GM12865 (cell line): ENCODE measurements at regions not wholly inside any gene's neighbourhood (a gene's known extent, or its start where the extent isn't known, plus 50 kb on each side); places are given as distances from the start of the nearest gene placed in this dataset.

Experiments
- DNase-seq: peaks from one replicate; pipeline ENCODE4 v3.0.0; 2010; ENCODE audit warnings: low read depth
- H3K4me3 ChIP-seq: 2 replicates; pipeline ENCODE4 v1.5.1; 2011; ENCODE audit warnings: mild to moderate bottlenecking, low read depth, low read length, control low read depth
- CTCF ChIP-seq: IDR thresholded peaks from 2 replicates; pipeline ENCODE4 v1.5.1; 2011; ENCODE audit warnings: low read length, control low read depth, low read depth, inconsistent platforms; ENCODE audit not compliant: insufficient read depth; ENCODE audit errors: missing control alignments

- H3K4me3 ChIP-seq: no peak overlapping the region
- no peak for TF ChIP-seq CTCF
- DNase-seq: no peak
Observed at GRCh38 chr13:103273825-103274224, 207.6 kb upstream of the SLC10A2 start.

GRCh38 chr13:103272770-103273169, 206.6 kb upstream of the SLC10A2 start:
- no peak overlapping the region for H3K4me3 ChIP-seq
- no peak for DNase-seq
- TF ChIP-seq CTCF: no peak

- no peak for TF ChIP-seq CTCF
Observed at GRCh38 chr13:103263448-103263847, 197.2 kb upstream of the SLC10A2 start.

GRCh38 chr13:103255587-103256301, 189.5 kb upstream of the SLC10A2 start:
- DNase-seq: no peak
- no peak overlapping the region for H3K4me3 ChIP-seq
- no peak for TF ChIP-seq CTCF

More at GRCh38 chr13:103263448-103263847, 197.2 kb upstream of the SLC10A2 start:
- no peak for DNase-seq
- H3K4me3 ChIP-seq: no peak overlapping the region

- H3K4me3 ChIP-seq: no peak overlapping the region
- TF ChIP-seq CTCF: no peak
- no peak for DNase-seq
Observed at GRCh38 chr13:103250071-103250470, 183.9 kb upstream of the SLC10A2 start.

- no peak for TF ChIP-seq CTCF
- no peak overlapping the region for H3K4me3 ChIP-seq
- DNase-seq: no peak
Observed at GRCh38 chr13:103246581-103247200, 180.5 kb upstream of the SLC10A2 start.

- DNase-seq: no peak
- no peak for TF ChIP-seq CTCF
- H3K4me3 ChIP-seq: no peak overlapping the region
Observed at GRCh38 chr13:103243495-103243894, 177.3 kb upstream of the SLC10A2 start.
